Neural progenitor cell (in vitro differentiated cells): ENCODE measurements at regions not wholly inside any gene's neighbourhood (a gene's known extent, or its start where the extent isn't known, plus 50 kb on each side); places are given as distances from the start of the nearest gene placed in this dataset.

Experiments
- DNase-seq: peaks from one replicate; pipeline ENCODE4 v3.0.0-alpha.2; 2016; ENCODE audit warnings: low spot score
- H2AFZ ChIP-seq: fragments of 200-600 bp; sonication (generic); replicated peaks from 2 replicates; pipeline ENCODE4 v1.6.1; 2016; ENCODE audit warnings: antibody characterized with exemption
- H3F3A ChIP-seq: fragments of 200-600 bp; sonication (generic); 2 replicates; pipeline ENCODE4 v1.6.1; 2016; ENCODE audit warnings: antibody characterized with exemption, low read depth
- H3K27ac ChIP-seq: fragments of 200-600 bp; sonication (generic); 2 replicates; pipeline ENCODE4 v1.5.1; 2016; ENCODE audit warnings: mild to moderate bottlenecking
- H3K27me3 ChIP-seq: fragments of 200-600 bp; sonication (generic); 2 replicates; pipeline ENCODE4 v1.6.1; 2016; ENCODE audit warnings: mild to moderate bottlenecking, moderate library complexity
- H3K36me3 ChIP-seq: fragments of 200-600 bp; sonication (generic); 2 replicates; pipeline ENCODE4 v1.5.1; 2016
- H3K4me1 ChIP-seq: fragments of 200-600 bp; sonication (generic); 2 replicates; pipeline ENCODE4 v1.6.1; 2016; ENCODE audit warnings: mixed run types
- H3K4me2 ChIP-seq: fragments of 200-600 bp; sonication (generic); 2 replicates; pipeline ENCODE4 v1.6.1; 2016
- H3K4me3 ChIP-seq: fragments of 200-600 bp; sonication (generic); 2 replicates; pipeline ENCODE4 v1.5.1; 2016
- H3K79me2 ChIP-seq: fragments of 200-600 bp; sonication (generic); 2 replicates; pipeline ENCODE4 v1.6.1; 2016; ENCODE audit warnings: low read depth
- H3K9ac ChIP-seq: fragments of 200-600 bp; sonication (generic); 2 replicates; pipeline ENCODE4 v1.6.1; 2016
- H3K9me3 ChIP-seq: fragments of 200-600 bp; sonication (generic); 2 replicates; pipeline ENCODE4 v1.5.1; 2016; ENCODE audit warnings: low read depth
- H4K20me1 ChIP-seq: fragments of 200-600 bp; sonication (generic); 2 replicates; pipeline ENCODE4 v1.6.1; 2016; ENCODE audit warnings: low read depth
- H3K27ac Mint-ChIP-seq: 3 replicates; pipeline ENCODE4 v1.8.0; 2021; ENCODE audit warnings: mixed read lengths
- H3K27me3 Mint-ChIP-seq: 2 replicates; pipeline ENCODE4 v1.8.0; 2022; ENCODE audit warnings: low read depth, mild to moderate bottlenecking, inconsistent platforms, moderate library complexity, mixed read lengths; ENCODE audit not compliant: insufficient read depth
- H3K36me3 Mint-ChIP-seq: 3 replicates; pipeline ENCODE4 v1.8.0; 2021; ENCODE audit warnings: mixed read lengths
- H3K4me1 Mint-ChIP-seq: 3 replicates; pipeline ENCODE4 v1.8.0; 2021; ENCODE audit warnings: mixed read lengths
- H3K4me3 Mint-ChIP-seq: 3 replicates; pipeline ENCODE4 v1.8.0; 2021; ENCODE audit warnings: mild to moderate bottlenecking, moderate library complexity, mixed read lengths
- H3K9me3 Mint-ChIP-seq: 3 replicates; pipeline ENCODE4 v1.8.0; 2020; ENCODE audit warnings: mixed read lengths
- EZH2 ChIP-seq: fragments of 200-600 bp; sonication (generic); IDR thresholded peaks from 2 replicates; pipeline ENCODE4 v1.6.1; 2017; ENCODE audit warnings: antibody characterized with exemption, mild to moderate bottlenecking, moderate library complexity
- EZH2phosphoT487 ChIP-seq: fragments of 200-600 bp; sonication (generic); IDR thresholded peaks from 2 replicates; pipeline ENCODE4 v1.6.1; 2017; ENCODE audit warnings: antibody characterized with exemption
- TF ChIP-seq, protein P1 (sequence below): fragments of 200-600 bp; sonication (generic); IDR thresholded peaks from 2 replicates; pipeline ENCODE4 v1.5.1; 2017; ENCODE audit warnings: antibody characterized with exemption, mild to moderate bottlenecking

DNA sequence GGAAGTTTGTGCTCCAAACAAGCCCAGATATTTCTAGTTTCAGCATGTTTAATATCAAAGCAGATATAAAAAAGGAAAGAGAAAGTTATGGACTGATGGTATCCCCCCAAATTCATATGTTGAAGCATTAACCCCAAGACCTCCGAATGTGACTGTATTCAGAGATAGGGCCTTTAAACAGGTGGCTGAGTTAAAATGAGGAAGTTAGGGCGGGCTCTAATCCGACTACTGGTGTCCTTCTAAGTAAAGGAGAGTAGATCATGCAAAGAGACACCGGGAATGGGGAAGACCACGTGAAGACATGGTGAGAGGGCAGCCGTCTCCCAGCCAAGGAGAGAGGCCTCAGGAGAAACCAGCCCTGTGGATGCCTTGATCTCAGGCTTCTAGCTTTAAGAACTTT is 324.1 kb upstream of the KIF2A start:
- no peak overlapping the region for H3K9ac ChIP-seq
- H4K20me1 ChIP-seq, result no peaks in the 10 kb centered on the region
- H3K9me3 Mint-ChIP-seq, result peaks cover 2% of the 10 kb centered on the region
- H3K36me3 ChIP-seq, result no peaks in the 10 kb centered on the region
- H3K9me3 ChIP-seq, result no peaks in the 10 kb centered on the region
- H3K27me3 Mint-ChIP-seq, result peaks cover 6% of the 10 kb centered on the region
- H3K79me2 ChIP-seq, result no peaks in the 10 kb centered on the region
- H3K4me1 Mint-ChIP-seq, result no peaks in the 10 kb centered on the region
- no peaks in the 10 kb centered on the region for H3F3A ChIP-seq
- H3K4me3 ChIP-seq, result no peak overlapping the region
- no peak for DNase-seq
- no peaks in the 10 kb centered on the region for H3K4me1 ChIP-seq
- H3K27ac ChIP-seq, result no peak overlapping the region
- no peak overlapping the region for H3K27ac Mint-ChIP-seq
- H2AFZ ChIP-seq, result no peak overlapping the region
- no peaks in the 10 kb centered on the region for H3K36me3 Mint-ChIP-seq
- H3K4me2 ChIP-seq, result no peak overlapping the region
- H3K27me3 ChIP-seq, result no peaks in the 10 kb centered on the region
- H3K4me3 Mint-ChIP-seq, result no peak overlapping the region
- TF ChIP-seq, protein P1, sequence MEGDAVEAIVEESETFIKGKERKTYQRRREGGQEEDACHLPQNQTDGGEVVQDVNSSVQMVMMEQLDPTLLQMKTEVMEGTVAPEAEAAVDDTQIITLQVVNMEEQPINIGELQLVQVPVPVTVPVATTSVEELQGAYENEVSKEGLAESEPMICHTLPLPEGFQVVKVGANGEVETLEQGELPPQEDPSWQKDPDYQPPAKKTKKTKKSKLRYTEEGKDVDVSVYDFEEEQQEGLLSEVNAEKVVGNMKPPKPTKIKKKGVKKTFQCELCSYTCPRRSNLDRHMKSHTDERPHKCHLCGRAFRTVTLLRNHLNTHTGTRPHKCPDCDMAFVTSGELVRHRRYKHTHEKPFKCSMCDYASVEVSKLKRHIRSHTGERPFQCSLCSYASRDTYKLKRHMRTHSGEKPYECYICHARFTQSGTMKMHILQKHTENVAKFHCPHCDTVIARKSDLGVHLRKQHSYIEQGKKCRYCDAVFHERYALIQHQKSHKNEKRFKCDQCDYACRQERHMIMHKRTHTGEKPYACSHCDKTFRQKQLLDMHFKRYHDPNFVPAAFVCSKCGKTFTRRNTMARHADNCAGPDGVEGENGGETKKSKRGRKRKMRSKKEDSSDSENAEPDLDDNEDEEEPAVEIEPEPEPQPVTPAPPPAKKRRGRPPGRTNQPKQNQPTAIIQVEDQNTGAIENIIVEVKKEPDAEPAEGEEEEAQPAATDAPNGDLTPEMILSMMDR, result no peak
- TF ChIP-seq EZH2, result no peak
- no peak for TF ChIP-seq EZH2phosphoT487

- no peak overlapping the region for H3K4me2 ChIP-seq
- H3F3A ChIP-seq, result no peaks in the 10 kb centered on the region
- DNase-seq, result no peak
- Mint-ChIP-seq H3K27ac (no peak overlapping the region), H3K9me3 (no peaks in the 10 kb centered on the region), H3K4me3 (no peak overlapping the region), H3K4me1 (no peaks in the 10 kb centered on the region), H3K36me3 (no peaks in the 10 kb centered on the region), H3K27me3 (peaks cover 8% of the 10 kb centered on the region)
- no peaks in the 10 kb centered on the region for H3K4me1 ChIP-seq
- H3K36me3 ChIP-seq, result no peaks in the 10 kb centered on the region
- H4K20me1 ChIP-seq, result no peaks in the 10 kb centered on the region
- H2AFZ ChIP-seq, result no peak overlapping the region
- H3K27me3 ChIP-seq, result no peaks in the 10 kb centered on the region
- H3K27ac ChIP-seq, result no peak overlapping the region
- H3K4me3 ChIP-seq, result no peak overlapping the region
- TF ChIP-seq, protein P1, result no peak
- TF ChIP-seq EZH2 (no peak), EZH2phosphoT487 (no peak)
- no peak overlapping the region for H3K9ac ChIP-seq
- H3K9me3 ChIP-seq, result no peaks in the 10 kb centered on the region
- no peaks in the 10 kb centered on the region for H3K79me2 ChIP-seq
Measured at GRCh38 chr5:61991430-61991829, 314.6 kb upstream of the KIF2A start.

DNA sequence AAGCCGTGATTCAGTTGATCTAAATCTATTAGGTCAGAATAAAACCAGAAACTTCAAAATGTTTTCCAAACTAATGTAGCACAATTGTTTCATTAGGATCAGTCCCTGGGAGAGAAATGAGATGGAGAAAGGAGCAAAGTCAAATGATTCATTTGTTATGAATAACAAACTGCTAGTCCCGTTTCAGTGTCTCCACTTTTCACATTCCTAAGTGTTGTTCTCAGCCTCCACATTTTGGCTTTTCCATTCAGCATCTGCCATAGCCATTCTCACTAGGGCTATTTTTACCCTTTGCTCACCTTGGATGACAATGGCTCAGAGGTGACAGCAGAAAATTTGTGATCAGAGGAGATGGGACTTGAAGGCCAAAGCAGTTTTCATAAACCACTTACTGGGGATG is 314.1 kb upstream of the KIF2A start:
- H3K9me3 Mint-ChIP-seq, result no peaks in the 10 kb centered on the region
- no peaks in the 10 kb centered on the region for H3K36me3 Mint-ChIP-seq
- no peaks in the 10 kb centered on the region for H4K20me1 ChIP-seq
- H3K4me2 ChIP-seq, result no peak overlapping the region
- H3K79me2 ChIP-seq, result no peaks in the 10 kb centered on the region
- H3K27ac Mint-ChIP-seq, result no peak overlapping the region
- peaks cover 7% of the 10 kb centered on the region for H3K27me3 Mint-ChIP-seq
- H3F3A ChIP-seq, result no peaks in the 10 kb centered on the region
- H3K4me1 Mint-ChIP-seq, result no peaks in the 10 kb centered on the region
- no peaks in the 10 kb centered on the region for H3K4me1 ChIP-seq
- H3K9ac ChIP-seq, result no peak overlapping the region
- no peak overlapping the region for H3K27ac ChIP-seq
- no peak overlapping the region for H2AFZ ChIP-seq
- no peak for DNase-seq
- H3K27me3 ChIP-seq, result no peaks in the 10 kb centered on the region
- no peak overlapping the region for H3K4me3 ChIP-seq
- H3K36me3 ChIP-seq, result no peaks in the 10 kb centered on the region
- H3K9me3 ChIP-seq, result no peaks in the 10 kb centered on the region
- H3K4me3 Mint-ChIP-seq, result no peak overlapping the region
- TF ChIP-seq, protein P1, result no peak
- TF ChIP-seq EZH2 (no peak), EZH2phosphoT487 (no peak)
